ENCODE measurements at regions not wholly inside any gene's neighbourhood (a gene's known extent, or its start where the extent isn't known, plus 50 kb on each side); places are given as distances from the start of the nearest gene placed in this dataset.
"Not testable (repeated sequence)": the region's sequence is repeated elsewhere in the genome, so short reads cannot be mapped to it uniquely, and the experiment has no call there.

DNA sequence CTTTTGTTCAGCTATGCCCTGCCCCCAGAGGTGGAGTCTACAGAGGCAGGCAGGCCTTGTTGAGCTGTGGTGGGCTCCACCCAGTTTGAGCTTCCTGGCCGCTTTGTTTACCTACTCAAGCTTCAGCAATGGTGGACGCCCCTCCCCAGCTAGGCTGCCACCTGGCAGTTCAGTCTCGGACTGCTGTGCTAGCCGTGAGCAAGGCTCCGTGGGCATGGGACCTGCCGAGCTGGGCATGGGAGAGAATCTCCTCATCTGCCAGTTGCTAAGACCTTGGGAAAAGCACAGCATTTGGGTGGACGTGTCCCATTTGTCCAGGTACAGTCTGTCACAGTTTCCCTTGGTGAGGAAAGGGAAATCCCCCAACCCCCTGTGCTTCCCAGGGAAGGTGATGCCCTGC lies 270.0 kb upstream of the TCERG1L start:
- not testable (repeated sequence) for DNase-seq (ENCODE audit: low read depth)

DNA sequence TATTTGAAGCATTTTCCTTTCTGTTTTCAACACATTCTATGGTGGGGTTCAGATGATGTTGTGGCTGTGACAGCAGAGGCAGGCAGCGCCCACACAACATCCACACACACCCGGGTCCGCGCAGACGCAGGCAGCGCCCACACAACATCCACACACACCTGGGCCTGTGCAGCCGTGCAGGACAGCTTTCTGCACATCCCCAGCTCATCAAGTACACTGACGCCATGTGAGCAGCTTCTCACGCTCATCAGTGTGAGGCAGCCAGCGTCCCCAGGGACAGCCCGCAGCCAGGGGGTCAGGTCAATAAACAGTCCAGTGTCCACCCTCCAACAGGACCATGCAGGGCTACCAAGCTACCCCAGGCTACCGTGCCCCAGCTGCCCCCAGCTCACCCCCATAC lies 272.8 kb upstream of the TCERG1L start:
- no peak for DNase-seq (ENCODE audit: low read depth)

DNA sequence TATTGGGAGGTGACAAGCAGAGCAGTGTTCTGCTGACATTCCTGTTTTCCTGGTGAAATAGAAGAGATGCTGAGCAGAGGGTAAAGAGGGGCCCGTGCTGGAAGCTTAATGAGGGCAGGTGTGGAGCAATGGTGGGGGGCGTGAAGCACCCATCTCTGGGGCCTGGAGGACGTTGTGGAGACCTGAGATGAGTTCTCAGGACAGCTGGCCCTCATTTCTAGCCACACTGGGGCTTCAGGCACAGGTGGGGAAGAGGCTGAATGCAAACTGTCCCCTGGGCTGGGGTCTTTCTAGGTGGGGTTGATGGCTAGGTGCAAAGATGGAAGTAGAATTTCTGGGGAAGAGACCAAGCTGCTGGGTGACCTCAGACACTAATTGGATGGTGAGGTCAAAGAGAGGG lies 274.2 kb upstream of the TCERG1L start:
- no peak for DNase-seq (ENCODE audit: low read depth)

DNA sequence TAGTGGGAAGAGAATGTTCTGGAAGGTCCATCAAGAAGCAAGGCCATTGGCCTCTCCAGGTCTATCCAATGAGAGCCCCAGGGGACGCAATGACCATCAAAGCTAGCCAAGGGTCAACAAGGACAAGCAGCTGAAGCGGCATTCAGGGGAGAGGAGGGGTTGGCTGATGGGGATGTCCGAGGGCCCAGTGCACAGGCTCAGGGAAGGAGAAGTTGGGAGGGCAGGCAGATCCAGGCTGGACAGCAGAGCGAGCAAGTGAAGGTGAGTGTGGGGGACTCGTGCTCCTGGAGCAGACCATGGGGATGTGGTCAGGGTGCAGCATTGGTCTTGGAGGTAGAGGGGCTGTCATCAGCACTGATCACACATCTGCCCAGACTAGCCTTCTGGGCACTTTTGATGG lies 275.4 kb upstream of the TCERG1L start:
- DNase-seq (ENCODE audit: low read depth): no peak

DNA sequence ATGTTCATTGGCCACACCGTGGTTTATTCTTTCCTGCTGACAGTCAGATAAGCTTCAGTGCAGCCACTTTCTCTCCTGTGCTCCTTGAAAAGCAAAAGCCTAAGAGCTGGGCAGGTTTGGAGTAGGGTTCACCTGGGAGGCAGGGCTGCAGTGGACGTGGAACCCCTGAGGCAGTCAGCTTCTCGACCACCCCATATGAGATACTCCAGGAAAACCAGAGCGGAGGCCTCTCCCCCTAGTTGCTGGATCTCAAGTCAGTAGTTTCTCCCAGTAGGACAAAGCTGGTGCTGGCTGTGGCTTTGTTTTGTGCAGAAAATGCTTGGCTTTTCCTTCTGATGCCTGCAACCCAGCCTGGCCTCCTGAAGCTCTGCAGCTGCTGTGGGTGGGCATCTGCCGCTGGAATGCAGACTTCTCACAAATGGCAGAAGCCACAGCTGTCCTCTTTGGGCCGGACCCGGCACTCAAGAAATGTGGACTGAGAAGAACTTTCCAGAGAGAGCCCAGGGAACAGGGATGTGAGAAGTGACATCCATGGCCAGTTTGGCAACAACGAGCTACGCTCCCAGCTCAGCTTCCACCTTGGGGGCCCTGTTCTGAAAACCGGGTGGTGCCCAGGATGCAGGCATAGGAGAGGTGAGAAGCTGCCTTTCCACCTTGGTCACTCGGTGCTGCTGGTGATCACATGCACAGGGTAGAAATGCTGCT lies 276.6 kb upstream of the TCERG1L start:
- DNase-seq (ENCODE audit: low read depth): no peak

DNA sequence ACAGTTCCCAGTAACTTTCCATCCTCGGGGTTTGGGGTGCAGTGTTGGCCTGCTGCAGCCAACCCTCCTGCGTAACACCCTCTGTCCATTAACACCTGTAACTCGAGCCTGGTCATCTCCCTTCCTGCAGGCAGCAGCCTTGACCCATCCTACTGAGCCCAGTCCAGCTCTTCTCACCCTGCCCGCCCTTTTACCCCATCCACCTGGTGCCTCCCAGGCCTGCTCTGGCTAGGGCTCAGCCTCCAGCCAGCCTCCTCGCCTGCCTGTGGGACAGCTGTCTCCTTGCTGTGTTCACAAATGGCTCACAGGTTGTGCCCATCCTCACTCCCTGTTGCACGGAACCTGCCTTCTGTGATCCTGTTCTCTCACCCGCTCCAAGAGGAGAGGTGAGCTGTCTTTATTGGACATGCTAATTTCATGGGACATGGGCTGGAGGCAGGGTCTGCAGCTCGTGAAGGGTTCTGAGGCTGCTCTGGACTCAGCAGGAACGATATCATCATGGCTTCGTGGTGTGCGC lies 277.2 kb upstream of the TCERG1L start:
- DNase-seq (ENCODE audit: low read depth): no peak

DNA sequence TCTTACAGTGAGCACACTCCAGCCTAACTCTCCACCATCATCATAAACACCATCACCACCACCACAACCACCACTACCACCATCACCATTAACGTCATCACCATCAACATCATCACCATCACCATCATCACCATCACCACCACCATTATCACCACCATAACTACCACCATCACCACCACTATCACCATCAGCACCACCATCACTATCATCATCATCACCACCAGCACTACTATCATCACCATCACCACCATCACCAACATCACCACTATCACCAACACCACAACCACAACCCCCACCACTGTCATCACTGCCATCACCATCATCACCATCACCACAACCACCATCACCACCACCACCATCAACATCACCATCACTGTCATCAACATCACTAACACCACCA lies 279.0 kb upstream of the TCERG1L start:
- DNase-seq (ENCODE audit: low read depth): no peak

DNA sequence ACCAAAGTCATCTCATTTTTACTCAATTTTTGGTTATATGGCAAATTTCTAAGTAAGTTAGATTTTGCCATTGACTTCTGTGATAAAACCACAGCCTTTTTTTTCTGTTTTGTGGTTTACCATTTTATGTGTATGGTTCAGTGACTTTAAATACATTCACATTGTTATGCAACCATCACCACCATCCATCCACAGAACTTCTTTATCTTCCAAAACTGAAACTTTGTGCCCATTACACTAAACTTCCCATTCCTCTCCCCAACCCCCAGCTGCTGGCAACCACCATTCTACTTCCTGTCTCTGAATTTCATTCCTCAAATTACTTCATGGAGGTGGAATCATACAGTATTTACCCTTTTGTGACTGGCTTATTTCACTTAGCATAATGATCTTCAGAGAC lies 280.4 kb upstream of the TCERG1L start:
- DNase-seq (ENCODE audit: low read depth): no peak

DNA sequence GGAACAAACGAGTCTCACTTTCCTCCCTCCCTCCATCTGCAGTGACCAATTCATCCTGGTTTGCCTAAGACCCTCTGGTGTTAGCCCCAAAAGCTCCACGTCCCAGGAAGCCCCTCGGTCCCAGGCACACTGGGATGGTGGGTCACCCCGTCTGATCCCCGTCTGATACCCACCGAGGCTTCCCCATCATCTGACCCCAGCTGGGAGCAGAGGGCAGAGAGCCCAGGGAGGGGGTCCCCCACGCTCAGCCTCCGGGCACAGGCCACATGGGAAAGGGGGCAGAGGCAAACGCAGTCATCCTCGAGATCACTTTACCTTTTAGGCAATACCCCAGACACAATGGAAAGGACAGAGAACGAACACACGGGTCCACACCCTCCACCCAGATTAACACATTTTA lies 291.6 kb upstream of the PPP2R2D start:
- DNase-seq (ENCODE audit: low read depth): no peak

DNA sequence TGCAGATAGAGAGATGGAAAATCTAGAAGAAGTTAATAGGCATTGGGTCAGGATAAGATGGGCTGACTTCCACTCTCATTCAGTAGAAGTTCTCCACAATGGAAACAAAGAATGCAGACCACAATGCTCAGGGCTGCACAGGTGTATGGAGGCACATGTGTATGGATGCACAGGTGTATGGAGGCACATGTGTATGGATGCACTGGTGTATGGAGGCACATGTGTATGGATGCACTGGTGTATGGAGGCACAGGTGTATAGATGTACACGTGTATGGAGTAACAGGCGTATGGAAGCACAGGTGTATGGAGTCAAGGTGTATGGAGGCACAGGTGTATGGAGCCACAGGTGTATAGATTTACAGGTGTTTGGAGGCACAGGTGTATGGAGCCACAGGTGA lies 285.7 kb upstream of the PPP2R2D start:
- no peak for DNase-seq (ENCODE audit: low read depth)

DNA sequence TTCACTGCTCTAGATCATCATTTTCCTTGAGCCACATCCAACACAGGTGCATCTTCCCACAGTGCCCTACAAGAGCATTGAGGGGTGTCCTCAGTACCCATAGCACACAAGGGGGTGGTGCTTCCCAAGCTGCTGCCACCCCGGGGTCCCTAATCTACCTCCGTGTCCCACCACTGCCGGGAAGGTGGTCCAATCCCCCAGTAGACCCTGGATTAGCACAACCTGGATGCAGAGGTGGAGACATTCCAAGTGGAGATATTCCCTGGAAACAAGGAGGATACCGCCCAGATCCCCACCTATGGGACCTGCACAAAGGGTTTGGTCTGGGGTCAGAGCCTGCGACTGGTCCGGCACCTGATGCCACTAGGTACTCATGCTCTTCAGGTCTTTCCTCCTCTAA lies 284.8 kb upstream of the PPP2R2D start:
- no peak for DNase-seq (ENCODE audit: low read depth)

DNA sequence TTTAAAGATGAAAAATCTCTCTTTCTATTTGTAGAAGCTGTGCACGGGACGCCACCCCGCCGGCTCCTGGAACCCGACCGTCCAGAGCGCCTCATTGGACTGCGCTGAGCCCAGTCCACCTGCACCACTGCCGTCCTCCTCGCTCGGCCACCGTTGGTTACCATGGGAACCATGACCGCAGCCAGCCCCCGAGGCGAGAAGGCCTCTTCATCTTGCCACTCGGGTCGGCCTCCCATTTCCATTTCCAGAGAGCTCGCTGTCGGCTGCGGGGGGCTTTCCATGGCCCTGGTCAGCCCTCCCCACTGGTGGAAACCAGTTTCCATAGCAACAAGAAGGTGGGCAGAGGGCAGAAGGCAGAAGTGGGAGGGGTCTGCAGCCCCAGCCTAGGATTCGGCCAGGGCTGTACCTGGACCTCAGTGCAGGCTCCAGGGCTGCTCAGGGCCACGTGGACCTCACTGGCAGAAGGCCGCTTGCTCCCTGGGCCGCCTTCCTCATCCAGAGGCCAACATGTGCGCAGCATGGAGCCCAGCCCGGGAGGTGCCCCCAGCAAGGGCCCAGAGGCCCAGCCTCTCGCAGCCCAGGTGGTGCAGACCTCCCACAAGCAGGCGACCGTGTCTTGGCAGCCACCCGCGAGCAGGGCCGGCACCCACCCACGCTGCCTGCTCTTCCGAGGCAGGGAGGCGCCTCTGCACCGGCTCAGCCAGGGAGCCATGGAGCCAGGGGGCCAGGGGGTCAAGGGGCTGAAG lies 283.5 kb upstream of the PPP2R2D start:
- DNase-seq (ENCODE audit: low read depth): no peak

DNA sequence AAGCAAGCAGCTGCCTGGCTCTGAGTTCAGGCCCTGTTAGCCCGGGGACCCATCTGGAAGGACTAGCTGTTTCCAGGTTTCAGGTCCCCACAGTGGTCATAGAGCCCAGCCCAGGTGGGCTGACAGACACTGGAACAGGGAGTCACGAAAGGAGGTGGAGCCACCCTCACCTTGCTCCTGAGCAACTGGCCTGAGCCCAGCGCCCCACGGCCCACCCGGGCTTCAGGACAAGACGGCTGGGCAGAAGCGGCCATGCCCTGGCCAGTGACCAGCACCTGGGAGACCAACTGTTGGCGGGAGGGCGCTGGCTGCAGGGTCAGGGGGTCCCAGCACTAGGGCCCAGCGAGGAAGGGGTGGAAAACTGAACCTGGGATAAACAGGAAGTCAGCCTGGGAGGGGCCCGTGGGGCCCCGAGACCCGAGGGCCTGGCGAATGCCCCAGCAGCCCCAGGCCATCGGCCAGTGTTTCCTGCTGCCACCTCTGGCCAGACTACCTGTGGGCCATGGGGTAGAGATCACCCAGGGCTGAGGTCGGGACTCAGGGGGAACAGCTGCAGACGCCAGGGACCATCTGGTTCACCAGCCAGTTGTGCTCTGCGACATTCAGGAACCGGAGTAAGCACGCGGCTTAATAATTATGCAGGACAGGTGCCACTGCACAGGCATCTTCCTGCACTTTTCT lies 282.1 kb upstream of the PPP2R2D start:
- no peak for DNase-seq (ENCODE audit: low read depth)

DNA sequence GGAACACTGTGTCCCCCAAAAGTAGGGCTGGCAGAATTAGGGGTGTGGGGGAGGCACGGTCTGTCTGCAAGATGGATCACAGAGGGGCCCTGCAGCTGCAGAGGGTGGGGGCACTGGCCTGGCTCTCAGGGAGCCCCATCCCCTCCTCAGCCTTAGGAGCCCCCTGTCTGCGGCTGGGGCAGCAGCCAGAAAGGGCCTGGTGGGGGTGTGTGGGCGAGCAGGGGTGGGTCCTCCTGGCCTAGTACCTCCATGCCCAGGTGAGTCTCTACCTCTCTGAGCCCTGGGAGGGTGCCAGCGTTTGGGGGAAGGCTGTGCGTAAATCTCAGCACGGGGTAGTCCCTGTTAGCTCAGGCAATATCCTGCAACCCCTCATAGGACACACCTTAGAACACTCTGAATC lies 280.5 kb upstream of the PPP2R2D start:
- DNase-seq (ENCODE audit: low read depth): no peak

DNA sequence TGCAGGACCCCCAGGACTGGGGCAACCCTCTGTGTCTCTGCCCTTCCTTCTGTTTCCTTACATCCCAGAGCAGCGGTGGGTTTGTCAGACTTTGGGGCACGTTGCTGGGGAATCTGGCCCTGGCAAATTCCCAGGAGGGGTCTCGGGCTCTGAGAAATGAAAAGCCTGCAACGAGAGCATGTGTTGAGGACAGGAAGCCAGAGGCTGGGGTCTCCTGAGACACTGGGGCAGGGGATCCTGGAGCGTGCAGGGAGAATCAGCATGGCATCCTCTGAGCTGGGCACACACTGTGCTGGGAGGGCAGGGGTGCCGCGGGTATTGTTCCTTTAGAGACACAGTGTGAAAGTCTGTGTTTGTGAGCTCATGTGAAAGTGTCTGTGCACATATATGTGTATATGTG lies 279.9 kb upstream of the PPP2R2D start:
- DNase-seq (ENCODE audit: low read depth): no peak

DNA sequence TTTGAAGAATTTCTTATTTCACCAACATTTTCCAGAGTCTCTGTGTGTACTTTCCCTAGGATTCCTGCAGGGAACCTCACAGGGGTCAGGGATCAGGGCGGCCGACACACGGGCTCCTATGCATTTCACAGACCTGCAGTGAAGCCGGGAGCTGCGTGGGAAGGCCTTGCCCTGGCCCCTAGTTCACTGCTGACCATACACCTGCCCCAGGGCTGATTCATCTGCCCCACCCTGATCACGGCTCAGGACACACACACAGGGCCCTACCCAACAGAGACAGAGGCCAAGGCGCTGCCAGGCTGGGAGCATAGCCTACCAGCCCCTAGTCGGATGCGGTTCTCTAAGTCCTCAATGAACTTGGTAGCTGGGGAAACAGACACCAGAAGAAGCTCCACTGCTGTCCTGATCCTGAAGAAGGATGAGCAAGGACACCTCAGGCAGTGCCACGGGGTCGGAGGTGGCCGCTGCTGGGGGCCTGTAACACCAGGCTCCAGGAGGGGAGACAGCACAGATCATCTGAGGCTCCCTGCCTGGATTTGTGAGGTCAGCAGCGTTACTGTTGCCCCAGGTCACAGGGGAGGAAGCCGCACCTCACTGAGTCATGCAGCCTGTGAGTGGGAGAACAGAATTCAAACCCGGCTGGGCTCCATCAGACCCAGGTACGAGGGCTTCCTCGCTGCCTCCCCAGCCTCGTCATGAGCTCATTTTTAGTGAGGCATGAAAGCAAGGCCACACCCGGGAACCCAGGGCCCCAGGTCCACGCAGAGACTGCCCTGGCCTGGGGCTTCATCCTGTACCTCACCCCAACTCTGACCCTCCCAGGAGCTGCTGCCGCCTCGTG lies 278.8 kb upstream of the PPP2R2D start:
- no peak for DNase-seq (ENCODE audit: low read depth)

DNA sequence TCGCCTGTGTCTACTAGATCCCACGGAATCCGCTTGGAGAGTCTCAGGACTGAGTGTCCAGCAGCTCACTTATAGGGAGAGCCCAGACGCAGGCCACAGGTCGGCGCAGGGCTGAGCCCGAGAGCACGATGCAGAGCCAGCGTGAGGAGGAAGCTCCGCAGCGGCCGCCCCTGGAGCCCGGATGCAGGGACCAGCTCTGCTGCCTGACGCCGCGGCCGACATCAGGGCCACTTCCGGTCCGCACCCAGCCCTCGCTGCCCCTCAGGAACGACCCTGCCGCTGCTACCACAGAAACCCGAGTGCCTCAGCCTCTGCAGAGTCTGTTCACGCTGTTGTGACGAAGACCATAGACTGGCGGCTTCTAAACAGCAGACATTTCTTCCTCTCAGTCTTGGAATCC lies 275.8 kb upstream of the PPP2R2D start:
- DNase-seq (ENCODE audit: low read depth): no peak

DNA sequence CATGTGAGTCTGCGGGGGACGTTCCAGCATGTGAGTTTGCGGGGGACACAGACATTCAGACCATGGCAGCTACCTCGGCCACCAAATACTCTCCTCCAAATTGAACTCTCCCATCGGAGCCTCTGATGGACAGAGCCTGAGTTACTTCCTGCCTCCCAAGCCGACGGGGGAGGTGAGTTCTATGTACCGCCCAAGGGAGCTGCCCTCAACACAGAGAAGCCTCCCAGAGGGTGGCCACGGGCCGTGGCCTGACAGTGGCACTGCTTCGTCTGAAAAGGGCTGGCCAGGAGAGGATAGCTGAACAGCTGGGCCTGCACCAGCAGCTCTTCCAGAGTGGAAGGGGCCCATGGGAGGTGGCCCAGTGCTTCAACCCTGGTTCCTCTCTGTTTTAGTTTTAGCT lies 274.5 kb upstream of the PPP2R2D start:
- no peak for DNase-seq (ENCODE audit: low read depth)

DNA sequence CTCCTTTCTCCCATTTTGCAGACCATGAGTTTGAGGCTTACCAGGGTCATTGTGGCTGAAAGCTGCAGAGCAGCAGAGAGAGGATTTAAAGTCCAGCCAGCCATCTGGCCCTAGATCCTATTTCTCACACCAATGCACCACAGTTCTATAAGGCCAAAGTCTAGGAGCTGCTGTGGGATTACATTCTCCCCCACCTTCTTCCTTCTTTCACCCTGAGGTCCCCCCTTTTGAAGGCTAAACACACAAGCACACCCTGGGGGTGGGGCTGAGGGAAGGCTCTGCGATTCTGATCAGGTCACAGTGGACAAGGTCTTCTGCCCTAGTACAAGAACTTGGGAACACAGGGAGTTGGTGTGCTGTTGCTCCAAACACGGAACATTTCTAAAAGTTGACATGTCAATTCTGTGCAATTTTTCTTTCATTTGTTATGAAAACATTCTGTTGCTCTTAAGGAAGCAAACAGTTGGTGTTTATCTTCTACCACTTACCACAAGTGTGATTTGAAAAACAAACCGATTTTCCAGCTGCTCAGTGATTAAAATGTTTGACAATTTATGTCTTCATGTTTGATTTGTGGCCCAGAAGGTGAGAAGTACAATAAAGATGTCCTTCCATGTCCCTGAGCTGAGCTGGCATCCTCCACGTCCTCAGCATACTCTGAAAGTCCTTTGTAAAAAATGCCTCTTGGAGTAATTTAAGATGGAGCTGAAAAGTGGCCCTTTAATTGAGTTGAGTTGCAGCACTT lies 271.6 kb upstream of the PPP2R2D start:
- DNase-seq (ENCODE audit: low read depth): no peak

DNA sequence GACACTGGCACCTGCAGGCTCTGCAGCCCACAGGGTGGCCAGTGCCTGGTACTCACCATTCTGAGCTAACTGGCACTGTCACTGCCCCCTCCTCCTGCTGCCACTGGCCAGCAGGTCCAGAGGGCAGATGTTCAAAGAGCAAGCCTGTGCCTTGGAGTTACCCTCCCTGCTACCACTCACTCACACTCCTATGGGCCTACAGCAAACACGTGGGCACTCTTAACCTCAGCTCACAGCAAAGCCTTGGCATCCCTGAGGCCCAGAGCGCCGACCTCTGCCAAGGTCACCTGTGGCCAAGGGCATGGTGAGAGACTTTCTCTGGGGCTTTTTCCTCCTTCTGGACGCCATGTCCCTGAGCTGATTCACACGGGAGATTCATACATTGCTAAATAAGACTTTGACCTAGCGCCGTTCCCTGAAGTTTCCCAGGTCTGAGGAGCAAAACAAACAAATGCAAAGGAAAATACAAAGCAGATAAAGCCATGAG lies 270.0 kb upstream of the PPP2R2D start:
- no peak for DNase-seq (ENCODE audit: low read depth)

DNA sequence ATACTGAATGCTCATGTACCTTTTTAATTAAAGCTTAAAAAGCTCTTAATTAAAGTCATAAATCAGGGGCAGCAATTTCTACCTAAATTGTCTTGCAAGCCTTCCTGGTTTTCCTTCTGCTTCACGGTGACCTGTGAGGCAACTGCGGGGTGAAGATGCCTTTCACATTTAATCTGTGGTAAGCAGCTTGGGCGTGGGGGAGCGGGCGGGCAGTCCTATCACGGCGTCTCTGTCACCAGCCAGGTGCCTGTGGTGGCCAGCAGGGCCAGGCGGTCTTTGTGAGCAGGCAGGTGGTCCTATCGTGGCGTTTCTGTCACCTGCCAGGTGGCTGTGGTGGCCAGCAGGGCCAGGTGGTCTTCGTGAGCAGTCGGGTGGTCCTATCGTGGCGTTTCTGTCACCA lies 269.2 kb upstream of the PPP2R2D start:
- DNase-seq (ENCODE audit: low read depth): no peak

All from CMK (cell line).